ENCODE measurements at regions not wholly inside any gene's neighbourhood (a gene's known extent, or its start where the extent isn't known, plus 50 kb on each side); places are given as distances from the start of the nearest gene placed in this dataset.

DNA sequence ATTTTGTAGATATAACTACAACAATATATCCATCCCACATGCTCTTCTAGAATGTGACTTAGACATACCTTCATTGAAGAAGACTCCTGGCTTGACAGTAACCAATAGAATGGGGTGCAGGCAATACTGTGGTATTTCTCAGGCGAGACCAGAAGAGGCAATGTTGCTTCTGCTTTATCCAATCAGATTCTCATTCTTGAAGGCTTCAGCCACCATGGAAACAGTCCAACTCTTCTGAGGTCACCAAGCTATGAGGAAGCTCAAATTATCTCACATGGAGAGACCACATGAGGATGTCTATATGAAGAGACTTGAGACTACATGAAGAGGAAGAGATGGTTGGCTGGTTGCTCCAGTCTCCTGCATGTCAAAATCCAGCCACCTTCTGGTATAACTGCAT, 469.9 kb downstream of the PCDH10 start:
- no peak for TF ChIP-seq POLR2A (IDR thresholded peaks at IDR 0.05)
- TF ChIP-seq, protein P1, sequence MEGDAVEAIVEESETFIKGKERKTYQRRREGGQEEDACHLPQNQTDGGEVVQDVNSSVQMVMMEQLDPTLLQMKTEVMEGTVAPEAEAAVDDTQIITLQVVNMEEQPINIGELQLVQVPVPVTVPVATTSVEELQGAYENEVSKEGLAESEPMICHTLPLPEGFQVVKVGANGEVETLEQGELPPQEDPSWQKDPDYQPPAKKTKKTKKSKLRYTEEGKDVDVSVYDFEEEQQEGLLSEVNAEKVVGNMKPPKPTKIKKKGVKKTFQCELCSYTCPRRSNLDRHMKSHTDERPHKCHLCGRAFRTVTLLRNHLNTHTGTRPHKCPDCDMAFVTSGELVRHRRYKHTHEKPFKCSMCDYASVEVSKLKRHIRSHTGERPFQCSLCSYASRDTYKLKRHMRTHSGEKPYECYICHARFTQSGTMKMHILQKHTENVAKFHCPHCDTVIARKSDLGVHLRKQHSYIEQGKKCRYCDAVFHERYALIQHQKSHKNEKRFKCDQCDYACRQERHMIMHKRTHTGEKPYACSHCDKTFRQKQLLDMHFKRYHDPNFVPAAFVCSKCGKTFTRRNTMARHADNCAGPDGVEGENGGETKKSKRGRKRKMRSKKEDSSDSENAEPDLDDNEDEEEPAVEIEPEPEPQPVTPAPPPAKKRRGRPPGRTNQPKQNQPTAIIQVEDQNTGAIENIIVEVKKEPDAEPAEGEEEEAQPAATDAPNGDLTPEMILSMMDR (IDR thresholded peaks at IDR 0.05), result no peak
